H9 (cell line): ENCODE measurements at regions not wholly inside any gene's neighbourhood (a gene's known extent, or its start where the extent isn't known, plus 50 kb on each side); places are given as distances from the start of the nearest gene placed in this dataset.

Source experiments
- DNase-seq: peaks from one replicate; pipeline ENCODE4 v3.0.0-alpha.2; 2017
- H2AFZ ChIP-seq: one replicate; pipeline ENCODE4 v1.6.1; 2013; ENCODE audit warnings: mild to moderate bottlenecking, low read length, control low read depth, moderate library complexity
- H2AK5ac ChIP-seq: 2 replicates; pipeline ENCODE4 v1.6.1; 2013; ENCODE audit warnings: low read length, control low read depth, mixed read lengths; ENCODE audit not compliant: insufficient read length
- H2BK120ac ChIP-seq: one replicate; pipeline ENCODE4 v1.6.1; 2013; ENCODE audit warnings: low read depth, mild to moderate bottlenecking, low read length, control low read depth, inconsistent platforms; ENCODE audit not compliant: poor library complexity, severe bottlenecking
- H2BK12ac ChIP-seq: 2 replicates; pipeline ENCODE4 v1.6.1; 2013; ENCODE audit warnings: low read length, control low read depth, mixed read lengths, low read depth; ENCODE audit not compliant: insufficient read length
- H2BK15ac ChIP-seq: 2 replicates; pipeline ENCODE4 v1.6.1; 2013; ENCODE audit warnings: low read depth, low read length, control low read depth
- H2BK20ac ChIP-seq: one replicate; pipeline ENCODE4 v1.6.1; 2013; ENCODE audit warnings: low read depth, mild to moderate bottlenecking, low read length, control low read depth, inconsistent platforms; ENCODE audit not compliant: poor library complexity, severe bottlenecking
- H2BK5ac ChIP-seq: 2 replicates; pipeline ENCODE4 v1.6.1; 2013; ENCODE audit warnings: low read length, control low read depth, mixed read lengths; ENCODE audit not compliant: insufficient read length
- H3K14ac ChIP-seq: 2 replicates; pipeline ENCODE4 v1.6.1; 2013; ENCODE audit warnings: low read length, control low read depth; ENCODE audit not compliant: insufficient read depth
- H3K18ac ChIP-seq: 2 replicates; pipeline ENCODE4 v1.6.1; 2013; ENCODE audit warnings: low read depth, mild to moderate bottlenecking, mixed read lengths, low read length, control low read depth; ENCODE audit not compliant: insufficient read length
- H3K23ac ChIP-seq: 2 replicates; pipeline ENCODE4 v1.6.1; 2013; ENCODE audit warnings: low read length, control low read depth, mixed read lengths, low read depth; ENCODE audit not compliant: insufficient read length
- H3K23me2 ChIP-seq: 2 replicates; pipeline ENCODE4 v1.6.1; 2013; ENCODE audit warnings: low read depth, mild to moderate bottlenecking, mixed read lengths, low read length, control low read depth; ENCODE audit not compliant: insufficient read length, poor library complexity, severe bottlenecking
- H3K27ac ChIP-seq: 2 replicates; pipeline ENCODE4 v1.5.1; 2013; ENCODE audit warnings: low read length, control low read depth, mixed read lengths, low read depth; ENCODE audit not compliant: insufficient read length
- H3K27me3 ChIP-seq: 2 replicates; pipeline ENCODE4 v1.6.1; 2013; ENCODE audit warnings: low read length, control low read depth, inconsistent platforms; ENCODE audit not compliant: insufficient read depth
- H3K4ac ChIP-seq: 2 replicates; pipeline ENCODE4 v1.6.1; 2013; ENCODE audit warnings: low read depth, mild to moderate bottlenecking, control low read depth, inconsistent platforms, low read length, moderate library complexity
- H3K4me1 ChIP-seq: 2 replicates; pipeline ENCODE4 v1.6.1; 2013; ENCODE audit warnings: low read length, control low read depth, inconsistent platforms; ENCODE audit not compliant: insufficient read depth
- H3K4me2 ChIP-seq: 2 replicates; pipeline ENCODE4 v1.6.1; 2013; ENCODE audit warnings: low read length, control low read depth, mixed read lengths; ENCODE audit not compliant: insufficient read length, insufficient read depth
- H3K56ac ChIP-seq: 2 replicates; pipeline ENCODE4 v1.6.1; 2013; ENCODE audit warnings: low read depth, mild to moderate bottlenecking, mixed read lengths, low read length, control low read depth; ENCODE audit not compliant: insufficient read length
- H3K79me1 ChIP-seq: 2 replicates; pipeline ENCODE4 v1.6.1; 2013; ENCODE audit warnings: low read depth, mild to moderate bottlenecking, moderate library complexity, low read length, control low read depth, inconsistent platforms; ENCODE audit not compliant: insufficient read depth, poor library complexity, severe bottlenecking
- H3K79me2 ChIP-seq: 2 replicates; pipeline ENCODE4 v1.6.1; 2013; ENCODE audit warnings: low read length, control low read depth, inconsistent platforms; ENCODE audit not compliant: insufficient read depth
- H3K9ac ChIP-seq: 2 replicates; pipeline ENCODE4 v1.6.1; 2013; ENCODE audit warnings: low read length, control low read depth, mixed read lengths; ENCODE audit not compliant: insufficient read length; ENCODE audit errors: extremely low read depth
- H3K9me3 ChIP-seq: one replicate; pipeline ENCODE4 v1.6.1; 2013; ENCODE audit warnings: low read depth, low read length, inconsistent platforms; ENCODE audit not compliant: control insufficient read depth
- H3T11ph ChIP-seq: one replicate; pipeline ENCODE4 v1.6.1; 2013; ENCODE audit warnings: mild to moderate bottlenecking, low read length, control low read depth, inconsistent platforms
- H4K20me1 ChIP-seq: one replicate; pipeline ENCODE4 v1.6.1; 2013; ENCODE audit not compliant: control insufficient read depth, insufficient read length, insufficient read depth
- H4K5ac ChIP-seq: 2 replicates; pipeline ENCODE4 v1.6.1; 2013; ENCODE audit warnings: low read depth, mild to moderate bottlenecking, mixed read lengths, low read length, control low read depth; ENCODE audit not compliant: insufficient read length
- H4K8ac ChIP-seq: replicated peaks from 2 replicates; pipeline ENCODE4 v1.6.1; 2013; ENCODE audit warnings: low read length, control low read depth, mixed read lengths, low read depth; ENCODE audit not compliant: insufficient read length
- H4K91ac ChIP-seq: 2 replicates; pipeline ENCODE4 v1.6.1; 2013; ENCODE audit warnings: low read depth, mild to moderate bottlenecking, moderate library complexity, mixed read lengths, low read length, control low read depth; ENCODE audit not compliant: insufficient read length
- H3K27ac Mint-ChIP-seq, 3 experiments: 2 replicates in 2 of 3; 3 replicates in 1 of 3; pipeline ENCODE4 v1.8.0; 2020 to 2021; ENCODE audit warnings: mixed read lengths in 3 of 3, mild to moderate bottlenecking in 1 of 3, moderate library complexity in 1 of 3
- H3K27me3 Mint-ChIP-seq: 2 replicates; pipeline ENCODE4 v1.8.0; 2021; ENCODE audit warnings: low read depth, mild to moderate bottlenecking, moderate library complexity, mixed read lengths
- H3K36me3 Mint-ChIP-seq, 3 experiments: 2 replicates in 2 of 3; 3 replicates in 1 of 3; pipeline ENCODE4 v1.8.0; 2020 to 2021; ENCODE audit warnings: low read depth in 3 of 3, mixed read lengths in 3 of 3; ENCODE audit not compliant: insufficient read depth in 1 of 3
- H3K4me1 Mint-ChIP-seq, 2 experiments: 2 replicates each; pipeline ENCODE4 v1.8.0; 2020; ENCODE audit warnings: mixed read lengths in 2 of 2
- H3K4me3 Mint-ChIP-seq, 2 experiments: 2 replicates in 1 of 2; 3 replicates in 1 of 2; pipeline ENCODE4 v1.8.0; 2020 to 2021; ENCODE audit warnings: mild to moderate bottlenecking in 2 of 2, mixed read lengths in 2 of 2, moderate library complexity in 1 of 2
- H3K9me3 Mint-ChIP-seq, 2 experiments: 2 replicates in 1 of 2; 3 replicates in 1 of 2; pipeline ENCODE4 v1.8.0; 2020; ENCODE audit warnings: mild to moderate bottlenecking in 2 of 2, mixed read lengths in 2 of 2, moderate library complexity in 1 of 2
- CTCF ChIP-seq: fragments of 200-600 bp; sonication (generic); conservative IDR thresholded peaks from 3 replicates; pipeline ENCODE4 v1.8.0; 2021; ENCODE audit warnings: antibody characterized with exemption, mild to moderate bottlenecking
- WGBS: extraction: QIAGEN DNeasy Blood & Tissue Kit; methylation state at CpG from one replicate; pipeline ENCODE4 v1.1.7; 2013; ENCODE audit warnings: missing lambda C conversion rate, low lambda C conversion rate, mixed read lengths; ENCODE audit not compliant: insufficient read length; ENCODE audit errors: extremely low coverage; 5-methylcytosine and 5-hydroxymethylcytosine counted together

- Histone ChIP-seq H2BK20ac (no peak overlapping the region), H4K91ac (no peak overlapping the region), H3K27me3 (no peaks in the 10 kb centered on the region), H3K4me2 (no peak overlapping the region), H2BK15ac (no peak overlapping the region), H4K8ac (no peak overlapping the region), H3K56ac (no peak overlapping the region), H3K4me1 (no peaks in the 10 kb centered on the region; the same call in 1 of the 2 replicates), H2BK12ac (no peak overlapping the region), H3K23me2 (peaks cover 2% of the 10 kb centered on the region), H4K20me1 (no peaks in the 10 kb centered on the region), H3T11ph (no peak overlapping the region), H3K79me2 (no peaks in the 10 kb centered on the region), H3K18ac (no peak overlapping the region), H2BK120ac (no peak overlapping the region), H2AFZ (no peak overlapping the region), H2AK5ac (no peak overlapping the region), H3K4ac (no peak overlapping the region), H3K79me1 (no peaks in the 10 kb centered on the region), H3K23ac (no peak overlapping the region), H3K27ac (no peak overlapping the region), H4K5ac (no peak overlapping the region), H3K9ac (no peak overlapping the region), H2BK5ac (no peak overlapping the region), H3K14ac (no peak overlapping the region), H3K9me3 (no peaks in the 10 kb centered on the region)
- DNase-seq, result no peak
- Mint-ChIP-seq H3K27ac (no peak overlapping the region; a peak in 1 of 7 replicates), H3K4me1 (peaks cover 8 to 13% of the 10 kb centered on the region in 2 experiments), H3K27me3 (0 out of 2 replicates have a peak, but pooled peaks cover 2% of the 10 kb centered on the region), H3K36me3 (no peaks in the 10 kb centered on the region), H3K9me3 (no peaks in the 10 kb centered on the region), H3K4me3 (no peak overlapping the region)
- no peak for TF ChIP-seq CTCF
- WGBS, result no CpG with 5 or more reads among the region's 2 CpGs
Observed at GRCh38 chr15:38691377-38691776, 126.8 kb upstream of the RASGRP1 start.
